ENCODE measurements at regions not wholly inside any gene's neighbourhood (a gene's known extent, or its start where the extent isn't known, plus 50 kb on each side); places are given as distances from the start of the nearest gene placed in this dataset.

GRCh38 chr2:235106874-235107639, 155.2 kb downstream of the SH3BP4 start:
- TF ChIP-seq POLR2A (IDR thresholded peaks at IDR 0.05) (no peak), CTCF (IDR thresholded peaks at IDR 0.05) (no peak)
